ENCODE measurements at regions not wholly inside any gene's neighbourhood (a gene's known extent, or its start where the extent isn't known, plus 50 kb on each side); places are given as distances from the start of the nearest gene placed in this dataset.

- TF ChIP-seq EP300 (IDR thresholded peaks at IDR 0.05), result no peak
- TF ChIP-seq CTCF (IDR thresholded peaks at IDR 0.05), result no peak
- TF ChIP-seq POLR2AphosphoS5 (IDR thresholded peaks at IDR 0.05), result no peak
- no peak for TF ChIP-seq POLR2A (IDR thresholded peaks at IDR 0.05; ENCODE audit: low read depth)
- Histone ChIP-seq H3K4me3 (no peak overlapping the region), H3K9me3 (no peaks in the 10 kb centered on the region), H3K27me3 (no peaks in the 10 kb centered on the region), H3K36me3 (no peaks in the 10 kb centered on the region), H3K27ac (replicated peaks in 1 of 4) (peak overlapping the region; percentile 78 to 83 (median 80)), H3K4me1 (peaks cover 0 to 30% (median 27%) of the 10 kb centered on the region in 4 donors)
- 80% methylated on average over 6 of the region's 6 CpGs for WGBS
- intact Hi-C loops (cut with DNase I), result no loop called here
- no peak for DNase-seq (ENCODE audit: extremely low spot score)
These were observed 163.7 kb upstream of the TNRC6C start for GRCh38 chr17:77794846-77795245.

- Histone ChIP-seq H3K4me3 (no peak overlapping the region), H3K27me3 (no peaks in the 10 kb centered on the region), H3K4me1 (peaks cover 0 to 30% (median 27%) of the 10 kb centered on the region in 4 donors), H3K36me3 (no peaks in the 10 kb centered on the region), H3K27ac (replicated peaks in 1 of 4) (peak overlapping the region; percentile 78 to 83 (median 80)), H3K9me3 (no peaks in the 10 kb centered on the region)
- no peak for DNase-seq (ENCODE audit: extremely low spot score)
- 74% methylated on average over 4 of the region's 4 CpGs for WGBS
- no peak for TF ChIP-seq EP300 (IDR thresholded peaks at IDR 0.05)
- no peak for TF ChIP-seq POLR2AphosphoS5 (IDR thresholded peaks at IDR 0.05)
- no peak for TF ChIP-seq POLR2A (IDR thresholded peaks at IDR 0.05; ENCODE audit: low read depth)
- TF ChIP-seq CTCF (IDR thresholded peaks at IDR 0.05), result no peak
- intact Hi-C loops (cut with DNase I), result no loop called here
These were observed 162.8 kb upstream of the TNRC6C start for GRCh38 chr17:77795685-77796084.

GRCh38 chr17:77796176-77796860, 162.2 kb upstream of the TNRC6C start:
- TF ChIP-seq CTCF (IDR thresholded peaks at IDR 0.05) (no peak), EP300 (IDR thresholded peaks at IDR 0.05) (no peak), POLR2A (IDR thresholded peaks at IDR 0.05; ENCODE audit: low read depth) (no peak), POLR2AphosphoS5 (IDR thresholded peaks at IDR 0.05) (peak; percentile 28 to 45)
- Histone ChIP-seq H3K9me3 (no peaks in the 10 kb centered on the region), H3K27ac (replicated peaks in 1 of 4) (peak overlapping the region; percentile 78 to 83 (median 80)), H3K4me3 (no peak overlapping the region), H3K36me3 (no peaks in the 10 kb centered on the region), H3K4me1 (peaks cover 0 to 30% (median 27%) of the 10 kb centered on the region in 4 donors), H3K27me3 (no peaks in the 10 kb centered on the region)
- 65% methylated on average over 7 of the region's 9 CpGs for WGBS
- intact Hi-C loops (cut with DNase I), result no loop called here
- no peak for DNase-seq (ENCODE audit: extremely low spot score)

GRCh38 chr17:77798031-77798430, 160.5 kb upstream of the TNRC6C start:
- Histone ChIP-seq H3K27me3 (no peaks in the 10 kb centered on the region), H3K36me3 (no peaks in the 10 kb centered on the region), H3K27ac (replicated peaks in 1 of 4) (peak overlapping the region in 3 of 4 donors; percentile 78 to 83 (median 81)), H3K9me3 (no peaks in the 10 kb centered on the region), H3K4me1 (peaks cover 9 to 47% (median 41%) of the 10 kb centered on the region in 4 donors), H3K4me3 (no peak overlapping the region)
- no peak for DNase-seq (ENCODE audit: extremely low spot score)
- TF ChIP-seq EP300 (IDR thresholded peaks at IDR 0.05), result no peak
- no peak for TF ChIP-seq POLR2A (IDR thresholded peaks at IDR 0.05; ENCODE audit: low read depth)
- TF ChIP-seq POLR2AphosphoS5 (IDR thresholded peaks at IDR 0.05), result no peak
- no peak for TF ChIP-seq CTCF (IDR thresholded peaks at IDR 0.05)
- WGBS, result 77% methylated on average over 7 of the region's 7 CpGs
- intact Hi-C loops (cut with DNase I), result no loop called here
